Neuron (in vitro differentiated cells): ENCODE measurements at regions not wholly inside any gene's neighbourhood (a gene's known extent, or its start where the extent isn't known, plus 50 kb on each side); places are given as distances from the start of the nearest gene placed in this dataset.

ENCODE experiments used
- H2AFZ ChIP-seq: one replicate; pipeline ENCODE4 v1.6.1; 2013; ENCODE audit warnings: low read depth, mild to moderate bottlenecking, inconsistent platforms, low read length, moderate library complexity
- H3K27me3 ChIP-seq: one replicate; pipeline ENCODE4 v1.6.1; 2013; ENCODE audit warnings: low read length; ENCODE audit not compliant: insufficient read depth
- H3K36me3 ChIP-seq: one replicate; pipeline ENCODE4 v1.6.1; 2013; ENCODE audit warnings: low read length; ENCODE audit not compliant: insufficient read depth
- H3K4me1 ChIP-seq: one replicate; pipeline ENCODE4 v1.6.1; 2013; ENCODE audit warnings: low read length; ENCODE audit not compliant: insufficient read depth
- H3K4me3 ChIP-seq: 2 replicates; pipeline ENCODE4 v1.5.1; 2013; ENCODE audit warnings: mild to moderate bottlenecking, low read length, moderate library complexity
- H3K9me3 ChIP-seq: one replicate; pipeline ENCODE4 v1.6.1; 2013; ENCODE audit warnings: low read length

DNA sequence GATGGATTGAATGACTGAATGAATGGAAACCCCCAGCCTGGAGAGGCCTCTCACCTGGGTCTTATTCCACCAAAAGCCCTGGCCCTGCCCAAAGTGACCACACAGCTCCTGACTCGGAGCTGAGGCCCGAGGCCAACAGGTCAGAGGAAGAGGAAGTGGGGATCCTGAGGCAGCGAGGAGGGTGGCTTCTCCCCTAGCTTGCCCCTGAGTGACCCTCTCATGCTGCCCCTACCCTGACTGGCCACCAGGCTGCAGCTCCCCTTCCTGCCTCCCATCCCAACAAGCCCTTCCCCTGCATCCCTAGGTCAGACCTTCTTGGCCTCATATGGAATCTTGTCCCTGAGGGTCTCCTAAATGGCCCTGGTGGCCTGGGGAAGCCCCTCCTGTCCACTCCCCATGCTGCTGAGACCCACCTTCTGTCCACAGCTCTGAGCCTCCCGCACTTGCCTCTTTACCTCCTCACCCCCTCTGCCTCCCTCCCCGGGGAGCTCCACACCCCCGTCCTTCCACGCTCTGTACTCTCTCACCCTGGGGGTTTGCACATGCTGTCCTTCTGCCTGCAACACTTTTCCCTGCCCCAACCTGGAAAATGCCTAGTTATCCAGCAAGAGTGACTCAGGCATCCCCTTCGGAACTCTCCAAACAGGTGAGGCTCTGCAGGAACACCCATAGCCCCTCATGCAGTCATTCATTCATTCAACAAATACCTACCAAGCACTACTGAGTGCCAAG, 134.8 kb upstream of the HDAC4 start:
- H3K4me1 ChIP-seq, result peaks cover 19% of the 10 kb centered on the region
- no peak overlapping the region for H2AFZ ChIP-seq
- H3K36me3 ChIP-seq, result no peaks in the 10 kb centered on the region
- H3K4me3 ChIP-seq, result no peak overlapping the region
- no peaks in the 10 kb centered on the region for H3K9me3 ChIP-seq
- H3K27me3 ChIP-seq, result no peaks in the 10 kb centered on the region

DNA sequence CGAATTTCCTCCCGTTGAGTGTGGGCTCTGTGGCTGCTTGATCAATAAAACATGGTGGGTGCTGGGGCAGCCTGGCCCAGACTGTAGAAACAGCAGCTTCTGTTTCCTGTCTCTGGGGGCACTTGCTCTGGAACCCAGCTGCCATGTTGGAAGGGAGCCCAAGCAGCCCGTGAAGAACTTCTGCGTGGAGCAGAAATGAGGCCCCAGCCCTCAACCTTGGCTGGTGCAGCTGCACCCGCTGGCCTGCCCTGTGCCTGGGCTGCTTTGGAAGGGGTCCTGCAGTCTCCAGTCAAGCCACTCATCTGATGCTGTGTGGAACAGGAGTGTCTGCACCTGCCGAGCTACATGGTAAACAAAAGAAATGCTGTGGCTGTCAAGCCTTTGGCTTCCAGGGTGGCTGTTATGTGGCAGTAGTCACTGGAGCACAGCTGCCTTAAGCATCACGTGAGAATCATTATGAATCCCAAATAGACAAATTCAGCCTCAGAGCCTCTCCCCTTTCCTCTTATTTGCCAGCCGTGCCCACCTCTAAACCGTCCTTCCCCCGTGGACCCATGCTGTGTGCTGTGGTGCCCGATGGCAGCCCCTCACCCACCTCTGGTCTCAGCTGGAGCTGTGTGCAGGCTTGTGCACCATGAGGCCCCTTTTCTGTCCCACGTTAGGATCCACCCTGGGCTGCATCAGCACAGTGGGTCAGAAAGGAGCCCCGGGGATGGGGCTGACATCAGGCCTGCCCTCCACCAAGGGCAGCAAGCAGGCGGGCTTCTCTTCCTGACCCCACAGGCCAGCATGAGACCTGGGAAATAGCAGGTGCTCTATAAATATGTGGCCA, 134.0 kb upstream of the HDAC4 start:
- Histone ChIP-seq H3K4me3 (no peak overlapping the region), H3K27me3 (no peaks in the 10 kb centered on the region), H3K36me3 (no peaks in the 10 kb centered on the region), H3K9me3 (no peaks in the 10 kb centered on the region), H3K4me1 (peaks cover 19% of the 10 kb centered on the region), H2AFZ (no peak overlapping the region)

DNA sequence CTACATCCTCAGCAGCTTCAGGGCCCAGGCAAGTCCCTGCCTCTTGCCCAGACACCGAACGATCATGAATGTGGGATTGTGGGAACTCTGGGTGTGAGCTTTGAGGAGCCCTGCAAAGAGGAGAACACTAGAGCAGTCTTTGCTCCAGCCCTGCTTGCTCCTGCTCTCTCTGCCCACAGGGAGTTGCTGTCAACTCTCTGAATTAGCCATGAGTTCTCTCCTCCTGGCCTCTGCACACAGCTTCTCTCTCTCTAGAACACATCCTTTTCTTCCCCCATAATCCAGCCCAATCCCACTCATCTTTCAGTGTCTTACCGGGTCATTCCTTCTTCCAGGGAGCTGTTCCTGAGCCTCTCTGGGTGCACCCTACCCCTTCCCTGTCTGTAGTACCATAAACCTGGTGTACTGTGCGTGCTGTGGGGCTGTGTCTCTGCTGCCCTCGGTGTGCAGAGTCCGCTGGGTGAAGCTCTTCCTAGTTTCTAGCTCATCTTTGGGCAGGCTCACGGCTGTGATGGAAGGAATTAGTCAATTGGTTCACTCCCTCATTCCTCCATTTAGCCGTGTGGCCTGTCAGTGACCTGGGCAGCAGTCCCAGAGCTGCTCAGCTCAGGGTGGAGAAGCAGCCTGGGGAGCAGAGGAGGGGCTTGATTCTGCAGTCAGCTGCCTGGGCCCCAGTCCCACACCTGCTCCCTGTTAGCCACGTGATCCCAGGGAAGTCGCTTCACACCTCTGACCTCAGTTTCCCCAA, 132.9 kb upstream of the HDAC4 start:
- Histone ChIP-seq H3K36me3 (no peaks in the 10 kb centered on the region), H3K4me1 (peaks cover 19% of the 10 kb centered on the region), H3K4me3 (no peak overlapping the region), H3K27me3 (no peaks in the 10 kb centered on the region), H3K9me3 (no peaks in the 10 kb centered on the region), H2AFZ (no peak overlapping the region)

DNA sequence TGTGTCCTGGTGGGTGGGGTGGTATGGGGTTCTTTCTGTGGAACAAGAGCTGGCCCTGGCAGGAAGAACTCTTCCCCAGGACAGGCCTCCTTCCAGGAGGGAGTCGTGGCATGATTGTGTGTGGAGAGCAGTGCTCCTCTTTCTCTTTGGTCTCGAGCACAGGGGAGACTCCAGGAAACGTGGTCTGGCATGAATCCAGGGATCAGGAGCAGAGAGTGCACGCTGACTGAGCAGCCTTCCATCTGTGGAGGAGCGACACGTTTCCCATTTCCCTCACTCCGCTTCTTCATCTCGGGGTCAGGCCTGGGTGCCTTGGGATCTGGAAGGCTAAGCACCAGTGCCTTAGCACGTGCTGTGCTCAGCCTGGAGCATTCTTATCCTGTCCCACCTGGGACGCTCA, 132.0 kb upstream of the HDAC4 start:
- no peak overlapping the region for H3K4me3 ChIP-seq
- H3K4me1 ChIP-seq, result peaks cover 19% of the 10 kb centered on the region
- H2AFZ ChIP-seq, result no peak overlapping the region
- H3K36me3 ChIP-seq, result no peaks in the 10 kb centered on the region
- H3K9me3 ChIP-seq, result peaks cover 2% of the 10 kb centered on the region
- H3K27me3 ChIP-seq, result no peaks in the 10 kb centered on the region

DNA sequence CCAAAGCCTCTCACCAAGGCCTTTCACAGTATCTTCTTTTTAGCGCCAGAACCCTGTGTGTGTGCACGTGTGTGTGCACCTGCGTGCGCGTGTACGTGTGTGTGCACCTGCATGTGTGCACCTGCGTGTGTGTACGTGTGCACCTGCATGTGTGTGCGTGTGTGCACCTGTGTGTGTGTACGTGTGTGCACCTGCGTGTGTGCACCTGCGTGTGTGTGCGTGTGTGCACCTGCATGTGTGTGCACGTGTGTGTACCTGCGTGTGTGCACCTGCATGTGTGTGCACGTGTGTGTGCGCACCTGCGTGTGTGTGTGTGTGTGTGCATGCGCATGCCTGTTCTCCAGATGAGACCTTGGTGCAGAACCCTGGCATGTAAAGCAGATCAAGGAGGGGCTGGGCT, 131.4 kb upstream of the HDAC4 start:
- H3K9me3 ChIP-seq, result peaks cover 3% of the 10 kb centered on the region
- peaks cover 19% of the 10 kb centered on the region for H3K4me1 ChIP-seq
- no peaks in the 10 kb centered on the region for H3K36me3 ChIP-seq
- no peaks in the 10 kb centered on the region for H3K27me3 ChIP-seq
- H2AFZ ChIP-seq, result no peak overlapping the region
- H3K4me3 ChIP-seq, result no peak overlapping the region

DNA sequence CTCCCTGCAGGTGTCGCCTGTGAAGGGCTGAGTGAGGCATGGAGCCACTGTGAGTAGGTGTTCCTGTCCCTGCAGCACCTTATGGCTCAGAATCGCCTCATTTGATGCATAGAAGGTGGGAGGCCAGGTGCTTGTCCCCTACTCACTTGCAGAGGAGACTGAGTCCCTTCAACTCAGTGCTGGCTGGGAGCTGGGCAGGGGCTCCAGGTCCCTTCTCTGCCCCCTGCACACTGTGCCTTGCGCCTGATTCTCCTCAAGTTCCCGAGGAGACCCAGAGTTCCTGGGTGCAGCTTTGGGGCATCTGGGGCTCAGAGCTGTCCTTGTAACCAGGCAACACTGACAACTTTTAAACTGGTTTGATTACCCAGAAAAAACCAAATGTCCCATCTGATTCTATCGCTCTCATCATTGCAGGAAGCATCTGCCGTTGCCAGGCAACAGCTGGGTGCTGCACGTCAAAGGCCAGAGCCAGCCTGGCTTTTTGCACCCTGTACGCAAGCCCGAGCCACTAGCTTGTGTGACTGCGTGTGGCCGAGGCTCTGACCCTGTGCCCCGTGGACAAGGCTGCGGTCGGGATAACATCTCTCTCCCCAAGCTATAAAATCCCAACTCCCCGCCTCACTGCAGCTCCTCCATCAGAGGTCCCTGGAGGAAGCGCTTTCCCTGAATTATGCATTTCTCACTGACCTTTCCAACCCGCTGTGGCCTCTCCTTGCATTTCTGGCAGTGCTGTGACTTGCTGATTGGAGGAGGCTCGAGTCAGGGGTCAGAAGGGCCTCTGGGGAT, 130.8 kb upstream of the HDAC4 start:
- H3K4me3 ChIP-seq, result no peak overlapping the region
- peaks cover 3% of the 10 kb centered on the region for H3K9me3 ChIP-seq
- H3K27me3 ChIP-seq, result no peaks in the 10 kb centered on the region
- peaks cover 19% of the 10 kb centered on the region for H3K4me1 ChIP-seq
- H3K36me3 ChIP-seq, result no peaks in the 10 kb centered on the region
- H2AFZ ChIP-seq, result no peak overlapping the region

DNA sequence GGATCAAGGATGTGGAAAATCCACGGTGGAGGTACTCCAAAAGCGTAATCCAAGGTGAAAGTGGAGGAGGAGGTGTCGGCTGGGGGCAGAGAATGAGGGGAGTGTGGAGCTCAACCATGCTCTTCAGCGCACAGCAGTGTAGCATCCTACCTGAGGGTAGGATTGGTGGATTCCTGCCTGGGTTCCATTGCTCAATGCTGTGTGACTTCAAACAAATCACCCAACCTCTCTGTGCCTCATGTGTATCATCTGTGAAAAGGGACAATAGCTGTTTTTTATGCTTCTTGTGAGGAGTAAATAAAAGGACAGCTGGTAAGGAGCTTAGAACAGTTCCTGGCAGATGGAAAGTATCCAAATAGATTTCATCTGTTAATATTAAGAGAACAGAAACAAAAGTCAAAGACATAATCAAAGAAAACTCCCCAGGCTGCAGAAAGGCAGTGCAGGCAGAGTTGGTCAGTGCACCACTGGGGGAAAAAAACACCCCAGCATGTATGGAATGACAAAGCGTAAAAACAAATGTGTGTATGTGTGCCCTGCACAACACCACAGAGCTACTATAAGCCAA, 130.0 kb upstream of the HDAC4 start:
- Histone ChIP-seq H2AFZ (no peak overlapping the region), H3K27me3 (peaks cover 2% of the 10 kb centered on the region), H3K4me3 (no peak overlapping the region), H3K4me1 (peaks cover 19% of the 10 kb centered on the region), H3K36me3 (no peaks in the 10 kb centered on the region), H3K9me3 (peaks cover 3% of the 10 kb centered on the region)

DNA sequence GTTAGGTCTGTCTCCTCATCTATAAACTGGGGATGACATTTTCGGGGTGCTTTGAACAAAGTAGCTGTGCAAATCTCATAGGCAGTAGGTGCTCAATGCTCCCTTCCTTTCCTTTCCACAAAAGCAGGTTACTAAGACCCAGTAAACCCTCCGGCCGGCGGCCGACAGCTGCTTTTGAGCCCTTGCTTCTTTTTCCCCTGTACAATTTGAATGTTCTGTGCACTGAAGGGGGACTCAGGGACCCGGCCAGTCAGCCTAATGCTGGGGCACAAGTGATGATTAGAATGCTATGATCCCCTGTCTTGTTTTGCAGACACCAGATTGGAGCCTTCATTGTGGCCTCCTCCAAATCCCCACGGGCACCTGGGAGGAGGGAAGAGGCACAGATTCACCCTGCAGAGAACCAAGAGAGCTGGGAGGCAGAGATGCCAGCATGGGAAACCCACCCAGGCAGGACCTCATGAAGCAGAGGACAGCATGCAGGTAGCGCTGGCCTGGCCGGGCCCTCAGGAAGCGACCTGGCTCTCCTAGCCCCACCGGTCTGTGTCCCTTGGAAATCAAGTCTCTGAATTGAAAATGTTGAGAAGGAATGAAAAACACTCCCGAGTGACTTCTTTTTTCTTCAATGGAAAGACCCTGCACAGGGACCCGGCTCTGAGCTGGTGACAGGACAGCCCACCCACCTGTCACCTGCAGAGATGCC, 128.6 kb upstream of the HDAC4 start:
- H2AFZ ChIP-seq, result no peak overlapping the region
- peaks cover 5% of the 10 kb centered on the region for H3K27me3 ChIP-seq
- no peak overlapping the region for H3K4me3 ChIP-seq
- H3K36me3 ChIP-seq, result no peaks in the 10 kb centered on the region
- H3K4me1 ChIP-seq, result peaks cover 19% of the 10 kb centered on the region
- H3K9me3 ChIP-seq, result peaks cover 3% of the 10 kb centered on the region

DNA sequence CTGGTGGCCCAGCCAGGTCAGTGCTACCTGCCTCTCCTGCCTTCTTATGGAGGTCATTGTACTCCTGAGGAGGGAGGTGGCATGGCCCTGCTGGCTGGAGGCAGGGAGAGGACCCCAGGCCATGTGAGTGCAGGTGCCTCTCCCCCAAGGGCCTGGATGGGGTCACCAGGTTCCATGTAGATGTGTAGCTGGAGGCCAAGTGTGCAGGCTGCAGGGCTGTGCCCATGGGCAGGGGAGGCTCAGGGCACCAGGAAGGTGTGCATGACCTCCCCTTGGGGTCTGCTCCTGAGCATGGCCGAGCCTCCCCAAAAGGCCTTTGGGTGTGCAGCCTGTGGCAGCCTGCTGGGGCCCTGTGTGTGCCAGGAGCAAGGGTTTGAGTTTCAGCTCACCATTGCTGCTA, 128.1 kb upstream of the HDAC4 start:
- Histone ChIP-seq H3K4me1 (peaks cover 19% of the 10 kb centered on the region), H3K27me3 (peaks cover 5% of the 10 kb centered on the region), H3K4me3 (no peak overlapping the region), H2AFZ (no peak overlapping the region), H3K9me3 (peaks cover 3% of the 10 kb centered on the region), H3K36me3 (no peaks in the 10 kb centered on the region)

DNA sequence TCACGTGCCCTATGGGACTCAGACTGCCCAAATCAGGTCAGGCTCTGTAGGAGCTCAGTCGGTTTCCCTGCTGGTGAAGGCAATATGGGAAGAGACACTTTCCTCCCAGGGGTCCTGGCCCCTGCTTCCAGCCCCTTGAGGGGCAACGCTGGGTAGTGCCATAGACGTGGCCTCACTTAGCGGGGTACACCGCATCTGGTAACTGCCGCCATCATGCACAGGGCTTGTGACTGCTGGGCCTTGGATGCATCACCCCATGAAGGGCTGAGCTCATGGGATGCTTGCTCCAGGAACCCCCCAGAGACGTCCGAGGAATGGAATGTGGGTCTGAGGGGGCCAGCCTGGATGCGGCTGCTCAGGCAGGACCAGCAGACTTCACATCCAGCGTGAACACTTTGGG, 127.3 kb upstream of the HDAC4 start:
- peaks cover 5% of the 10 kb centered on the region for H3K27me3 ChIP-seq
- no peak overlapping the region for H3K4me3 ChIP-seq
- H3K36me3 ChIP-seq, result no peaks in the 10 kb centered on the region
- H2AFZ ChIP-seq, result no peak overlapping the region
- H3K4me1 ChIP-seq, result peaks cover 18% of the 10 kb centered on the region
- peaks cover 3% of the 10 kb centered on the region for H3K9me3 ChIP-seq

DNA sequence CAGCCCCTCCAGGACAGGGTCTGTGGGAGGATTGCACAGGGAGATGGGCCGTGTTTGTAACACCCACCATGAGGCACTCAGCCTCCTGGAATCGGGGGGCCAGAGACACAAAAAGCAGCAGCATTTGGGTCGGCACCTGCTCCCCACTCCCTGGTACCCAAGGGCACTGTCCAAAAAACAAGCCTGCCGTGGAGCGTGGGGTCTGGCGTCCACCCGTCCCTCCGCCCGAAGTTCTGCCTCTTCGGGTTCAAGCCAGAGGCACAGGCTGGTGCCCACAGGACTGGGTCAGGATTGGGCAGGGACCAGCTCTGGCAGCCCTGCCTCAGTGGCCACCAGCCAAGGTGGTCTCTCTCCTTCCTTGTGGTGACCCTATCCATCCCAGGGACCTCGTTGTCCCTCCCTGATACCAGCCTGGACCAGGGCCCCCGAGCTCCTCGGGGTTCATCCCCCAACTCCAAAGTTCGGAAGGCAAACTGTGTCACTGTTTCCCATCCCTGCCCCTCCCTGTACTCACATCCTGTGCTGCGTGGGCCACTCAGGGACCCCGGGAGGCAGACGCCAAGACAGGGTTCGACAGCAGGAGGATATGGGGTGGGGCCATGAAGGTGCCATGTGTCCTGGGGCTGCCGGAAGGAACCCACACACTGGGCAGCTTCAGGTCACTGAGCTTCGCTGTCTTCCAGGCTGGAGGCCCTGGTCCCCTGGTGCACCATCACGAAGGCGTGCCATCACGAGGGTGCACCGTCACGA, 126.0 kb upstream of the HDAC4 start:
- Histone ChIP-seq H3K27me3 (peaks cover 5% of the 10 kb centered on the region), H3K36me3 (no peaks in the 10 kb centered on the region), H3K4me3 (no peak overlapping the region), H3K9me3 (peaks cover 3% of the 10 kb centered on the region), H3K4me1 (peaks cover 7% of the 10 kb centered on the region), H2AFZ (no peak overlapping the region)
